ENCODE measurements at regions not wholly inside any gene's neighbourhood (a gene's known extent, or its start where the extent isn't known, plus 50 kb on each side); places are given as distances from the start of the nearest gene placed in this dataset.
"Not testable (repeated sequence)": the region's sequence is repeated elsewhere in the genome, so short reads cannot be mapped to it uniquely, and the experiment has no call there.

GRCh38 chr7:68235937-68236336 lies 1239.3 kb downstream of the TYW1 start:
- no peak for DNase-seq (ENCODE audit: low read depth in 3 of 3)

- no peak for DNase-seq (ENCODE audit: low read depth in 3 of 3)
Observed at GRCh38 chr7:68238204-68238805, 1241.7 kb downstream of the TYW1 start.

- no peak for DNase-seq (ENCODE audit: low read depth in 3 of 3)
Observed at GRCh38 chr7:68243128-68243527, 1246.5 kb downstream of the TYW1 start.

GRCh38 chr7:68244389-68244788 lies 1247.8 kb downstream of the TYW1 start:
- DNase-seq (ENCODE audit: low read depth in 3 of 3) = no peak

DNA sequence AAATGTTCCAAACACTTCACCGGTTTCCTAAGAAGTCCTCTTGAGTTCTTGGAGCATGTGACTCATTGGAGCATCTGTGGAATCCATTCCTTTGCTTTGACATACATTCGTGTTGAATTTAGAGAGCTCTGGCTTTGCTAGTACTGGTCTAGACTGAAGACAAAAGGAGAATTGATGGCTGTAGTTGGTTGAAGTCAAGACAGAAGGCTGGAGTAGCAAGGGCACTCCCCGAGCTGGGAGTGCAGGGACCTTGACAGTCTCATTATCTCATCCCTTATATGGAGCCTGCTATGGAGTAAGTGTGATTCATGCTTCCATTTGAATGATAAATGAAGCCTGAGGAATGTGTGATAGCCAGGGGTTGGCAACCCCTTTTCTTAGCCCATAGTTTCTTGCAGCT lies 1249.1 kb downstream of the TYW1 start:
- DNase-seq (ENCODE audit: low read depth in 3 of 3) = no peak

- no peak for DNase-seq (ENCODE audit: low read depth in 3 of 3)
Observed at GRCh38 chr7:68246189-68246633, 1249.6 kb downstream of the TYW1 start.

DNA sequence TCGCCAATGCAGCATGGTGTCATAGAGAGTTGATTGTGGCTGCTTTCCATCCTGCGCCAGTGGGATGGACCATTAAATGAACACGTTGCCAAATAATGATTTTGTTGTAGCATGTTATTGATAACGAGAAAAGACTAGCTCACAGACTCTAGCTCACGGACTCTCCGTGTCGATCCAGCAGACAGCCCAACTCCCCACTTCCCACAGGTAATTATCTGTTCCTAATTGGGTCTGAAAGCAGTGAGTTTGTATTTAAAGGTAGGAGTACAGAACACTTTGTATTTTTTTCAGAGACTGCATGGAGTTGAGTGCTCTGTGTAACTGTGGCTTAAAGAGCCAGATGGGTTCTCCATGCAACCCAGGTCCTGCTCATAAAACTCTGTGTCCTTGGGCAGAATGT lies 1250.5 kb downstream of the TYW1 start:
- no peak for DNase-seq (ENCODE audit: low read depth in 3 of 3)

GRCh38 chr7:68247571-68247970 lies 1250.9 kb downstream of the TYW1 start:
- no peak for DNase-seq (ENCODE audit: low read depth in 3 of 3)

GRCh38 chr7:68248973-68249372 lies 1252.3 kb downstream of the TYW1 start:
- no peak for DNase-seq (ENCODE audit: low read depth in 3 of 3)

DNA sequence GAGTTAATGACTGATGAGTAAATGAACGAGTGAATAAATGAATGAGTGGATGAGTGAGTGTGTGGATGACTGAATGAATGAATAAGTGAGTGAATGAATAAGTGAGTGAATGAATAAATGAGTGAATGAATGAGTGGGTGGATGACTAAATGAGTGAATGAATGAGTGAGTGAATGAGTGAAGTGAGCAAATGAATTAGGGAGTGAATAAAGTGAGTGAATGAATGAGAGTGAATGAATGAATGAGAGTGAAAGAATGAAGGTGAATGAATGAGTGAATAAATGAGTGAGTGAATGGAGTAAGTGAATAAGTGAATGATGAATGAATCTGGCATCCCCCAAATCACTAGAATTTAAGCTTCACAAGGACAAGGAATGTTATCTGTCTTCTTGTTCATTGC lies 1253.0 kb downstream of the TYW1 start:
- no peak for DNase-seq (ENCODE audit: low read depth in 3 of 3)

GRCh38 chr7:68250143-68250542 lies 1253.5 kb downstream of the TYW1 start:
- no peak for DNase-seq (ENCODE audit: low read depth in 3 of 3)

GRCh38 chr7:68254815-68255214 lies 1258.2 kb downstream of the TYW1 start:
- not testable (repeated sequence) for DNase-seq (ENCODE audit: low read depth in 3 of 3)

- DNase-seq (ENCODE audit: low read depth in 3 of 3) = no peak
Observed at GRCh38 chr7:68256295-68256694, 1259.7 kb downstream of the TYW1 start.

GRCh38 chr7:68258609-68259008 lies 1262.0 kb downstream of the TYW1 start:
- no peak for DNase-seq (ENCODE audit: low read depth in 3 of 3)

DNA sequence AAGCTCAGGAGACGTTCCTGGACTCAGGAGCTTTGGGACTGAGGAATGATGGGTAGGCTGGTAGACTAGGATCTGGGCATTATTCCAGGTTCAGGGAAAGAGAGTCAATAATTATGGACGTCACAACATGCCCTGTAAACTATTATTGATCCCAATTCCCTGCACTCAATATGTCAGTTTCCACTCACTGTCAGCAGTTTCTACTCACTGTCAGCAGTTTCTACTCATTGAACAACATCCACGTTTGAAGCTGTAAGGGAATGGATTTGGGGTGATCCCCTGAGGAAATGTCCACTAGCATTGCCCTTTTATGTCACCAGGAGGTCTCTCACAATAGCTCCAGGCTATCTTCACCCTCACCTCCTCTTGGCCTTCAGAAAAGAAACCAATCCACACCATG lies 1268.6 kb downstream of the TYW1 start:
- DNase-seq (ENCODE audit: low read depth in 3 of 3) = no peak

DNA sequence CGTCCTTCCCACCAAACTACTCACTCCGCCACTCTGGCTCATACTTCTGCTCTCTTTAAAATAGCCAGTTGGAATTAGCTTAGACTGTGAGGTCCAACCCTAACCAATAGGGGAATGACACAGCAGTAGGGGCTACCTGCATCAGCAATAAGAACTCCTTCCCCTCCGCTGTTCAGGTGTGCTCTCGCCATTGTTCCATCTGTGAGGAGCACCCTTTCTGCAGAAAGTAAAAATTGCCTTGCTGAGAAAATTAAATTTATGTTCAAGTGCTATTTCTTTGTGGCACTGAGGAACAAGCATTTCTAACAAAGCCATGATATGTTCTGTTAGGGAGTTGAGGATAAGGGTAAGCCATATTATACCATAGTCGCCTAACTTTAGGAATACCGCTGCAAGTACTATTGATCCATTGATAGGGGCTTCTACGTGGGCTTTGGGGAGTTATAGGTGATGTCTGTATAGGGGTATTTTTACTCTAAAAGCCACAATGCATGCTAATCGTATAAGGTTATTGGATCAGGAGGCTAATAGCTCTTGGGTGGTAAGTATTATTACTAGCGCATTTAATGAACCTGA lies 1269.5 kb downstream of the TYW1 start:
- no peak for DNase-seq (ENCODE audit: low read depth in 3 of 3)

GRCh38 chr7:68267486-68267885 lies 1270.9 kb downstream of the TYW1 start:
- DNase-seq (ENCODE audit: low read depth in 3 of 3) = no peak

- no peak for DNase-seq (ENCODE audit: low read depth in 3 of 3)
Observed at GRCh38 chr7:68269405-68269804, 1272.8 kb downstream of the TYW1 start.

GRCh38 chr7:68272507-68272906 lies 1275.9 kb downstream of the TYW1 start:
- DNase-seq (ENCODE audit: low read depth in 3 of 3) = no peak

DNA sequence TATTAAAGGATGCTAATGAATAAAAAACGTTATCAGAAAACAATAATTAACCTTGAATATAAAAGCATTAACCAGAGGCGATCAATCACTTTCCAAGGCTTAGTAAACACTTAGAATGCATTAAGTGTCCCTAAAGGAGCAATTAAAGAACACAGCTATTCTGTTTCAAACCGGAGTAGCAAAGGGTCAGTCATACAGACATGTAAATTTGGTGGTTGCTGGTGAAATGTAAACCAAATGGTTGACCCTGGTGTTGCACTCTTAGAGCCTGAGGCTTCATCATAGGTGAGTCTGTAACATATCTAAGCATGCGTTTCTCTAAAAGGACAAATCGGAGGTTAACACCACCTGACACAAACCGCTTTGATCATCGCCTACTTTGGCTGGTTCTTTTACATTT lies 1280.1 kb downstream of the TYW1 start:
- DNase-seq (ENCODE audit: low read depth in 3 of 3) = no peak

GRCh38 chr7:68279827-68280400 lies 1283.3 kb downstream of the TYW1 start:
- no peak for DNase-seq (ENCODE audit: low read depth in 3 of 3)

DNA sequence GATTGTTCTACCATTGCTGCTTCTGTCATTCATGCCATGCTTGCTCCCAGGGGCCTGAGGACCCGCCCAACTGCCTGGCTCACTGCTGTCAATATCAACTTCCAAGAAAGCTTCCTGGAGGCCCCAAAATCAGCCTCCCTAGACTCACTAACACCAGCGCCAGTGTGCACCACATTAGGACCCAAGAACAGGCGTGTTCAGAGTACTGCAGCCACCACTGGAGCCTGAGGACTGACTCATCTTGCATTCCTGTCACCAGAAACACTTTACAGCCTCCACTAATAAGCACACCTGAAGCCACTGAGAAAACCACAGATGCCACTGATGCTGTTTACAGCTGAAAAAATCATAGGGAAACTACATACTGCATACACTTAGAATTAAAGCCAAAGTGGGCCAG lies 1284.3 kb downstream of the TYW1 start:
- DNase-seq (ENCODE audit: low read depth in 3 of 3) = no peak

- no peak for DNase-seq (ENCODE audit: low read depth in 3 of 3)
Observed at GRCh38 chr7:68288144-68288593, 1291.5 kb downstream of the TYW1 start.

- no peak for DNase-seq (ENCODE audit: low read depth in 3 of 3)
Observed at GRCh38 chr7:68291710-68292109, 1295.1 kb downstream of the TYW1 start.

Data from stimulated activated CD4-positive, alpha-beta T cell treated with anti-CD3 and anti-CD28 coated beads, TNF-alpha, amount 100 ng/mL, for 24 hours (primary cell).